NCI-H524 treated with DMSO at 0.1 percent for 48 hours (cell line): ENCODE measurements at regions not wholly inside any gene's neighbourhood (a gene's known extent, or its start where the extent isn't known, plus 50 kb on each side); places are given as distances from the start of the nearest gene placed in this dataset.

ENCODE experiments used
- DNase-seq: peaks from one replicate; lab custom pipeline; 2025; lab: John Stamatoyannopoulos, UW

- DNase-seq: no peak
Observed at GRCh38 chr7:125127304-125127703, 197.7 kb upstream of the POT1 start.

- DNase-seq: no peak
Observed at GRCh38 chr7:125126376-125126775, 196.8 kb upstream of the POT1 start.

- DNase-seq: no peak
Observed at GRCh38 chr7:125125315-125125714, 195.7 kb upstream of the POT1 start.

- DNase-seq: no peak
Observed at GRCh38 chr7:125122173-125122572, 192.5 kb upstream of the POT1 start.

GRCh38 chr7:125119559-125120115, 190.0 kb upstream of the POT1 start:
- DNase-seq: no peak

- no peak for DNase-seq
Observed at GRCh38 chr7:125118444-125118843, 188.8 kb upstream of the POT1 start.

GRCh38 chr7:125112850-125113249, 183.2 kb upstream of the POT1 start:
- no peak for DNase-seq

- DNase-seq: no peak
Observed at GRCh38 chr7:125099519-125099918, 169.9 kb upstream of the POT1 start.

GRCh38 chr7:125098377-125098970, 168.8 kb upstream of the POT1 start:
- no peak for DNase-seq

GRCh38 chr7:125090596-125090995, 161.0 kb upstream of the POT1 start:
- no peak for DNase-seq

GRCh38 chr7:125089171-125089570, 159.5 kb upstream of the POT1 start:
- DNase-seq: no peak

- DNase-seq: no peak
Observed at GRCh38 chr7:125088555-125088954, 158.9 kb upstream of the POT1 start.

GRCh38 chr7:125085084-125085483, 155.5 kb upstream of the POT1 start:
- DNase-seq: no peak

- no peak for DNase-seq
Observed at GRCh38 chr7:125084196-125084595, 154.6 kb upstream of the POT1 start.

- DNase-seq: no peak
Observed at GRCh38 chr7:125074141-125074540, 144.5 kb upstream of the POT1 start.

- no peak for DNase-seq
Observed at GRCh38 chr7:125065546-125065945, 135.9 kb upstream of the POT1 start.

GRCh38 chr7:125065001-125065400, 135.4 kb upstream of the POT1 start:
- no peak for DNase-seq

GRCh38 chr7:125061776-125062397, 132.3 kb upstream of the POT1 start:
- DNase-seq: peak; percentile 29

GRCh38 chr7:125061083-125061745, 131.6 kb upstream of the POT1 start:
- peak; percentile 80 for DNase-seq

- DNase-seq: no peak
Observed at GRCh38 chr7:125059861-125060456, 130.3 kb upstream of the POT1 start.

- peak; percentile 74 for DNase-seq
Observed at GRCh38 chr7:125057963-125058362, 128.3 kb upstream of the POT1 start.

- no peak for DNase-seq
Observed at GRCh38 chr7:125055376-125055775, 125.8 kb upstream of the POT1 start.

GRCh38 chr7:125046767-125047166, 117.1 kb upstream of the POT1 start:
- DNase-seq: no peak
